HG02870 (cell line): ENCODE measurements at regions not wholly inside any gene's neighbourhood (a gene's known extent, or its start where the extent isn't known, plus 50 kb on each side); places are given as distances from the start of the nearest gene placed in this dataset.

Experiments
- ATAC-seq: cut with Tn5 transposase; IDR thresholded peaks from one replicate; pipeline ENCODE4 v1.9.1; 2021; ENCODE audit warnings: mild to moderate bottlenecking, moderate library complexity; ENCODE audit not compliant: unreplicated experiment

DNA sequence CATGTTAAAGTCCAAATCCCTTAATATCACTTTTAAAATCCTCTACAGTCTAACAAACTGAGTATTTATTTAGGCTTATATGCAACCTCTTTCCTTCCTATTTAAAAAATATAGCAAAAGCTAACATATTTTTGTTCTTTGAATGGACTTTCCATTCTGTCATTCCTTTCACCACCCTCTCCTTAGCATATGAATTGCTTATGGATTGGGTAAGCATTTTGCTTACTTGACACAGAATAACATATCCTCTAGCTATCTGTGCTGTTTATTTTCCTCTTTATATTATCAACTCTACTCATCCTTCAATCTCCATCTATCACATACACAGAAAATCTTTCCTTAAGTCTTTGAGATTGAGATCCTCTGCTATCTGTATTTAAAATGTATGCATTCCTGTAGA, 206.1 kb upstream of the NEIL3 start:
- no peak for ATAC-seq

DNA sequence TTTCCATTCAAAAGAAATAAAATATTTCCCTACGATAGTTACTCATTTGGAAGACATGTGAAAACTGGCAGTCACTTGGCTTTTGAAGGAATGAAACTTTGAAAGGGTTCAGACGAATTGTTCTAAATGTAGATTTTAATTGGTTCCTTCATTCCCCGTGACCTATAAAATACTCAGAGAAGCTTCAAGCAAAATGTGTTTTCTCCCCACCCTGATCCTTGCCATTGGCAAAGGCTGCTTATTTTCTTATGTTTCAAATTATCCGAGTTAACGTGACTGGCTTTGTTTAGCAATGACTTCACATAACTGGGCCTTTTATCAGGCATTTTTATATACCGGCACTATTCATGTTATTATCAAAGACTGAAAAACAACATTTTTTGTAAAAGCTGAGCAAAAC, 204.1 kb upstream of the NEIL3 start:
- no peak for ATAC-seq

DNA sequence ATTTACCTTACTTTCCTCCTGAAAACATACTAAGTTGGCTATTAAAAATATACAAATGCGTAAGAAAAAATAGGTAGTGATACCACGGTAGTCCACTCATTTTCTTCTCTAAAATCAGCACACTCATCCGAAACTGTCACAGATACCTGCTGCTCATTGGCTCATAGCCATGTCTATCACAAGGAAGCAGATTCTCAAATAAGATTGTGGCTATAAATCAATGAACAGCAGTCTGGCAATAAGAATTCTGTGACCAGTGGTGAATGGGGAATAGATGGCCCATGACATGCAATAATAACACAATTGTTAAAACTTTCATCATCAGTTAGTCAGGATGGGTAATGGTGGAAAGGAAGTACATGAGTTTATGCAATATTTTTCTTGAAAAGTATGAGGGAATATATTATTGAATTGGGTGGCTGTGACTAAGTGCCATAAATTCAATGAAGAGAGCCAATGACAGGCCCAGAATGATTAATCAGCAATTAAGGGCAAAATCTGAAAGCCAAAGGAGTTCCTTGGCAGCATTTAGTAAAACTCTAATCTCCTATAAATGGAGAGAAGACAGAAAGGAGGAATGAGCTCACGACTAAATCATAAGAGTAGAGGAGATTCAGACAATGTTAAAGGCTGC, 202.3 kb upstream of the NEIL3 start:
- no peak for ATAC-seq

DNA sequence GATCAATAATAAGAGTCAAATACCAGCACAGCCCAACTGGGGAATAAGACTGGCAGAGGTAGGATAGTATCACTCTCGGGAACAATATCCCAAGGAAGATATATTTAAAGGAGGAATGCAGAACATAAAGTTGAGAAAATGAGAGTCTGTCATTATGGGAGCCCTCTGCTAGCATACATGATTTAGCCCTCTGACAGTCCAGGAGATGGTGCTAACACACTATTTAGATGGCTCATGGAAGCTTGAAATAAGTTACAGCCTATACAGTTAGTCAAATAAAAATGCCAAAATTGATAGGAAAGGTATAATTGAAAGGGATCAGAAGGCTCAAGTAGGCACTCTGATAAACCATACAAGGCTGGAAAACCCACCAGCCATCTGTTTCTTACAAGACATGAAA, 201.0 kb upstream of the NEIL3 start:
- ATAC-seq, result no peak

DNA sequence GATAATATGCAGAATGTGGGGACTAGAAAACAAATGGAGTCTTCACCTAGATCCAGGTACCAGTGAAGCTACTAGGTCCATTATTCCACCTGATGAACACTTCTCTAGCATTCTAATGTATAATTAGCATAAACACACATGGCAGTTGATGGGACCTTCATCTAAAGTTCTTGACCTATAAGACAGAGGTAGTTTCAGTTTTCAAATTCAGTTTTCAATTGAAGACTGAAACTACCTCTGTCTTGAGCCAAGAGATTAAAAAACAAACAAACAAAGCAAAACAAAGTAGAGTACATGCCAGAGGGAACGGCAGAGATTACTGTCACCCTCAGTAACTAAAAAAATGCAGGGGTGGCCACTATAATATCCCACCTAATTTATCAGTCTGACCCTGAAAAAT, 199.9 kb upstream of the NEIL3 start:
- no peak for ATAC-seq

DNA sequence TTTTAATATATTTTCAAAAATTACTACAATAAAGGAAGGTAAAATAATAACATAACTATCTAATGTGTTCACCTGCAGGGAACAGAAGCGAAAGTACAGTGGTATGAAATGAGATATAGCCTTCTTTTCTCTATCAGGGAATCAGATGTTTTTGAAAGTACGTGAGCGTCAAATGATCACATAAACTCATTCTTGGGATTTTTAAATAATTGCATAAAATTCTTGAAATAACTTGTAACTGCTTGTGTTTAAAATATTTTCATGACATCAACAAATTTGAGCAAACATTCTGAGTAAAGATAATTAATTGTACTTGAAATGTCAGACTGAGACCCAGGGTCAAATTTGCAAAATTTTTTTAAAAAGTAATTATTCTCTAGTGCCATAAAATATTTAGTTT, 193.5 kb upstream of the NEIL3 start:
- ATAC-seq, result no peak

DNA sequence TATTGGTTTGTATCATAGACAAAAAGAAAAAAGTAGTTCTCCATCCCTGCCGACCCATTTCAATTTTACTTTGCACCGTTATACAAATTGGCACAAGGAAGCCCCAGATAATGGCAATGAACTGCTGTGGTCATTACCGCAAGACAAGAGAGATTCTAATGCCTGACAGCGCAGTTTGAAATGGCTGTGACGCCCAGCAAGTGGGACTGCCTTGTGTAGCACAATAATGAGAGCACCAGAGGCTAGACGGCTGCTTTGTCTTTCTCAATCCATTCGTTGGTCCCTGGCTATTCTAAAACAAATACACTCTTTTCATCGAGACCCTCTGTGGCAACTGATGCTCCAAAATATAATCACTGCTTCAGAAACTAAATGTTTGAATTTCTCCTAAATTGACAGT, 192.4 kb upstream of the NEIL3 start:
- ATAC-seq, result no peak

DNA sequence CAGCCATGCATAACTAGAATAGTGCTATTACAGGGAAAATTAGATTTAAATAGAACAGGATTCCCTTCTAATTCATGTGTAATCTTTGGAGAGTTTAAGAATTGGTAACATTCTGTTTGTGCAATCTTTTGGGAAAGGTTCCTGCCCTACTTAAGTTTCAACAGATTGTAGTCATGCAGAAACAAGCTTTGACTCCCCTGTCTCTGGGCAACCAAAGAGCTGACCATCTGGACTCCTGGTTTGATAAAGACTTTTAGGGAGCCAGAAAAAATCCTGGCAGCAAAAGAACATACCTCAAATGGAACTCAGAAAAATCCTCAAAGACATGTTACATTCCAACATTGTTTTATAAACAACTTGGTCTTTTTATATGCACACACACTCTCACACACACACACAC, 191.1 kb upstream of the NEIL3 start:
- no peak for ATAC-seq

DNA sequence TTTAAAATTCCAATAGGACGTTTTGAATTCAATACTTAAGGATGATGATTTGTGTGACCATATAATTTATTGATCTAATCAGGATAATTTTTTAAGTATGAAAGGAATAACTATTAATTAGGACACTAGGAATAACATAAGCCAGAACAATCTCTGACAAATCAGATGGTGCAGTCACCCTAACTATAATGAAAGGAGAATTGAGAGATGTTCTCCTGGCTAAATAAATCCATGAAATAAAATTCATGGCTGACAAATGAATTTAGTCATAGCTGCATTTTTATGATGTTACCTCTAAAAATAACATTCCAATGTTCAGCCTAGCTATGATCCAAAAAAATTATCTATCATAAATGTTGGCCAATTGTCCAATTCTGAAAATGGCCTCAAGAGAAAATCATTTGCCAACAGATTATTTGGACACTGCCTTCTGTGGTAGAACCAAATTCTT, 190.6 kb upstream of the NEIL3 start:
- ATAC-seq, result no peak

DNA sequence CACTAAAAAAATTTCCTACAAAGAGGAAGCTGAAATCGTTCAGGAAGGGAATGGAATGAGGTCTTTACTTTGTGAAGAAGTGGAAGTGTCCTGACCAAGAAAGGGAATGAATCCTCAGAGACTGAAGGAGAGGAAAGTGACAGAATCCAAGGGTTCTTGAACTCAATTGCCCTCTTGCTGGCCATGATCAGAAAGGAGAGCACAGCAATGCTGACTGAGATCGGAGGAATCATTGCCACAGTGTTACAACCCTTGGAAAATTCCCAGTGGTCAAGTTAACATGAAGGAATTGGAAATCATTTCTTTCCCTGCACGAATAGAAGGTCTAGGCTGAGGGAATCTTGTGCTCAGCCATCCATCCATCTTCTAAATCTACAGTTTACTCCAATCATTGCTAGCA, 190.0 kb upstream of the NEIL3 start:
- ATAC-seq, result no peak

DNA sequence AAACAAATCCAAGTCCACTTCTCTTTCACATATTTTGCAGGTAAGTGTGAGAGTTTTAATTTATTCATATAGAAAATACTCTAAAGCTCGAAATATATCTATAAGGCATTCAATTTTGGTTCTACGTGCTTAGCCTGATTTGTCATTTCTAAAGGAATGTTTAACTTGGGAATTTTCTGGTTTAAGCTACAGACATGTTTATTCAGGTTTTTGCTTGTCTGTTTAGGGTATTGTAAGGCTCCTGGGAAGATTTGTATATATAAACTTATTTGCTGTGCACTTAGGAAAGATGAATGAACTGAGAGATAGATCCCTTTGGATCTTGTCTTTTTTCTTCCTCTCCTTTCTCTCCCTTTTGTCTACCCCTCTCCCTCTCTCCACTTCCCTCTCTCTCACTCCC, 185.9 kb upstream of the NEIL3 start:
- no peak for ATAC-seq

DNA sequence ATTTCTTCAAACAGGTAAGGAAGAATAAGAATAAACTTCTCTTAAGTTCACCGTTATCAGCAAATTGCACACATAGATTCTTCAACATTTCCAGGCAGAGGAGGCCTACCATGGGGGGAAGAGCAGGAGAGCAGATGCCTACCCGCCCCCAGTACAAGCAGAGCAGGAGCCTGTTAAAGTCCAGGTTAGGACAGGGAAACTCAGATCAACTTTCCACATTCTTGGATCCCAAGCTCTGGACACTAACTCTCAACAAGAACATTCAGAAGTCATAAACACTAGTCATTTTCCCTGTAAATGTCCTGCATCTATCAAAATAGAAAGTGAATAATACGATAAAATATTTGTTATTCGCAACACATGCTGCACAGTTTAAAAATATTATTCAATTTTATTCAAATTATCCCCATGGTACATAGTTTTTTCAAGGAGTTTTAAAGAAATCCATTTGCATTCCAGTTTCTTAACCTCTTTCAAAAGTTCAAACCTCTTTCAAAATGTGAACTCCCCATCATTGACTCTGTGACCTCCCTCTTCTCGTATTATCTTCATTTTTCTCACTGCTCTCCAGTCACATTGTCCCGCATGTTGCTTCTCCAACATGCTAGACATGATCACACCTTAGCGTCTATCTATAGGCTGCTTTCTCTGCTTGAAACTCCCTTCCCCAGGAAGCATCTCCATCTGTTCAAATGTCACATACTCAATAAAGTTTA, 185.2 kb upstream of the NEIL3 start:
- no peak for ATAC-seq

DNA sequence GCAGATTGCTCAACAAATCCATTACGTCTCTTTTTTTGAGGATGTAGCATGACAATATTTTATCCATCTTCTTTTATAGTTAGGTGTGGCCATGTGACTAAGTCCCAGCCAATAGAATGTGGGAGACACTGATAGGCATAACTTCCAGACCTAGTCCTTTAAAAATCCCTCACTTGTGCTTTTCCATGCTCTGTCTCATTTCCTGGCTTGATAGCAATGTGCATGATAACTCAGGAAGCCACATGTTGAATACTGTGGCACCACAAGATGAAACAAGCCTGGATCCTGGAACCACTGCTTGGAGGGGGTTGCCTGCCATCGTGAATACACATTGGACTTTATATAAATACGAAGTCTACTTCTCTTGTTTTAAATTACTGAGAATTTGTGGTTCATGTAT, 184.0 kb upstream of the NEIL3 start:
- no peak for ATAC-seq

DNA sequence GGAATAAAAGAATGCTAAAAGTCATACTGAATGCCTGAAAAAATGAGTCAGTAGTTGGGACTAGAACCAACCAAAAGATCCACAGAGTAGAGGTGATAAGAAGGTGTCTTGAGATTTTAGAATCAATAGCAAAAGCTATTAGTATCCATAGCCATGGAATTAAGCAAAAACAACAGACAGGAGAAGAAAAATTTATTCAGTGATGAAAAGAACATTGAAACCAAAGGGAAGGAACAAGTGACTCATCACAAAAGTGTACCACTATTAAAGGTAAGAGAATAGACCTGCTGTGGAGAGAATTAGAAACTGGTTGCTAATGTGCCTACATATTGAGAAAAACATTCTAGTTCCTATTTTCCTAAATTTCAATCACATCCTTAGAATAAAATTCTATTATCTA, 182.0 kb upstream of the NEIL3 start:
- no peak for ATAC-seq

DNA sequence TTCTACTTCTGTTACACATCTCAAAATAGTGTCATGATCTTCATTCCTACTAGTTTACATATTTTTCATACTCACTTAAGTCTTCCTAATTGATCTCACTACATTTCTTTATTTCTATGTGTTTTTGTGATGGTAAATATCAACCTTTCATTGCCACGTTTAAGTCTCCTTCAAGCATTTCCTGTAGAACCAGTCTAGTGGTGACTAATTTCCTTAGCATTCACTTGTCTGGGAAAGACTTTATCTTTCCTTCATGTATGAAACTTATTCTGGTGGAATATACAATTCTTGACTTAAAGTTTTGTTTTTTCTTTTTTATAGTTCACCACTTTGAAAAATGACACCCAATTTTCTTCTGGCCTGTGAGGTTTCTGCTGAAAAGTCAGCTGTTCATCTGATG, 181.4 kb upstream of the NEIL3 start:
- ATAC-seq, result no peak

DNA sequence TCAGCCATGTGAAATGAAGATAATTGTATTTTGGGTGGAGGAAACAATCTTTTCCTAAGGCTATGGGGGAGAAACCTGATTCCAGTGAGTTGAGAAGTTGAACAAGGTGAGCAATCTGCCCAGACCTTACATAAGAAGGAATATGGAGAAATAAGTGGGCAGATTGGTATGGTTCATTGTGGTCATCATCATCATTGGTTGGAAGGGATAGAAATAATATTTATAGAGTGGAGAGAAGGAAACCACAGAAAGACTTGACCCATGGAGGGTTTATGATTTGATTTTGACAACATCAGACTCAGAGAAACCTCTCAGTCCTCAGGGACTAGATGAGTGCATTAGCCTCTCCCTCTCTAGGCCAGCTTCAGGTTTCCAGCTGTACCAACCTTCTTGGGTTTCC, 177.9 kb upstream of the NEIL3 start:
- ATAC-seq, result no peak

DNA sequence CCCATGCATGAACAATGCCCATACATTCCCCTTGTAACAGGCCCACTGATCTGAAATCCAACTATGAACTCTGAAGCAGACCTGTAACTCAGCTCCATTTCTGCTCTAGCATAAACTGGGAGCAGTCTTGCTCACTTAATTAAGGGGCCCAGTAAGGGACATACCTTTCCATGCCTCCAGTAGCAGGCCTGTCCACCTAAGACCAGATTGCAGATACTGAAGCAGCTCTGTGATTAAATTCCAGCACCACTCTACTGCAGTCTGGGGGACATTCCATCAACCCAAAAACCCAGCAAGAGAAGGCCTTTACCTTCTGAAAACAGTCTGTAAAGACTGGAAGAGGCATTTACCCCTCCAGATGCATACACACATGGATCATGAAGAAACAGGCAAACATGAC, 162.0 kb upstream of the NEIL3 start:
- no peak for ATAC-seq

DNA sequence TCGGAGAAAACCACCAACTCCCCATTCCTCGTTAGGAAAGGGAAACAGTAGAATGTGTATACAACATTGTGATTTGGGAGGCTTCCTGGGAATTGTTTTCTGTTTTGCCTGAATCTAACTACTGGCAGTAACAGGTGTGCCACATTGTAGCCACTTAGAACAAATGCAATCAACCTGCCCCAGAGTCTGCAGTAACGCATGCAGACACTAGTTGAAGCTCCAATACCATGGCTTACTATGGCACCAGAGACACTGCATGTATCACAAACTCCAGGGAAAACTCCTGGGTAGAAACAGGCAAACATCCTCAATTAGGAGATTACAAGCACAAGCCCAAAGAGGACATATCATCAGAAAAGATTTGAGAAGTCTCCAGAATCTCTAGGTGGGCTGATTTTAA, 154.2 kb upstream of the NEIL3 start:
- ATAC-seq, result no peak

DNA sequence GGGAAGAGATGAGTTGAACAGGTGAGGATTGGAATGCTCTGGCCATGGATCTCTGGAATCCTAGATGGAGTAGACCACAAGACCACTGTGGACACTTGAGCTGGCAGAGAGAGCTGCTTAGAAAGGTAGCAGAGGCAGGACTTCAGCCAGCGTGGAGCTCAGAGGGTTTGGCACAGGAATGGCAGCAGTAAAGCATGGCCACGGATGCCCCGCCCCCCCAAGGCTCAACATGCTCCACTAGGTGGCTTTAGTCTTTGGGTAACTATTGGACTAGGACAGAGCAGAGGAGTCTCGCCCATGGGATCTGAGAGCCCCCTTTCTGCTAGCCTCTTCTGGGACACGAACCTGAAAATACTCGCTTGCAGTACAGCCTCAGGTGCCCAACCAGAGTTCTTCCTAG, 150.1 kb upstream of the NEIL3 start:
- no peak for ATAC-seq

DNA sequence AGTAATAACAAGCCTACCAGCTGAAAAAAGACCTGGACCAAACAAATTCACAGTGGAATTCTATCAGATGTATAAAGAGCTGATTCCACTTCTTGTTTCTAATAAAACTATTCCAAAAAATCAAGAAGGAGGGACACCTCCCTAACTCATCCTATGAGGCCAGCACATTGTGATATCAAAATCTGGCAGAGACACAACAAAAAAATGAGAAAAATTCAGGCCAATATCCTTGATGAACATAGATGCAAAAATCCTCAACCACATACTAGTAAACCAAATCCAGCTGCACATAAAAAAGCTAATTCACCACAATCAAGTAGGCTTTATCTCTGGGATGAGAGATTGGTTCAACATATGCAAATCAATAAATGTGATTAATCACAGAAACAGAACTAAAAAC, 147.9 kb upstream of the NEIL3 start:
- ATAC-seq, result no peak

DNA sequence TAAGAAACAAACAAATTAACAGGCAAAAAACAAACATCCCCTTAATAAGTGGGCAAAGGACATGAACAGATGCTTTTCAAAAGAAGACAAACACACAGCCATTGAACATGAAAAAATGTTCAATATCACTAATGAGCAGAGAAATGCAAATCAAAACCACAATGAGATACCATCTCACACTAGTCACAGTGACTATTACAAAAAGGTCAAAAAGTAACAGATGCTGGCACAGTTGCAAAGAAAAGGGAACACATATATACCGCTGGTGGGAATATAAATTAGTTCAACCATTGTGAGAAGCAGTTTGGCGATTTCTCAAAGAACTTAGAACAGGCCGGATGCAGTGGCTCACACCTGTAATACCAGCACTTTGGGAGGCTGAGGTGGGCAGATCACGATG, 146.1 kb upstream of the NEIL3 start:
- ATAC-seq, result no peak

DNA sequence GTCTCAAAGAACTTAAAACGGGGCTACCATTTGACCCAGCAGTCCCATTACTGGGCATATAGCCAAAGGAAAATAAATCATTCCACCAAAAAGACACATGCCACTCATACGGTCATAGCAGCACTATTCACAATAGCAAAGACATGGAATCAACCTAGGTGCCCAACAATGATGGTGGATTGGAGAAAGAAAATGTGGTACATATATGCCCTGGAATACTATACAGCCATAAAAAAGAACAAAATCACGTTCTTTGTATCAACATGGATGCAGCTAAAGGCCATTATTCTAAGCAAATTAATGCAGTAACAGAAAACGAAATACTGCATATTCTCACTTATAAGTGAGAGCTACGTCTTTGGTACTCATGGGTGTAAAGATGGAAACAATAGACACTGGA, 138.1 kb upstream of the NEIL3 start:
- no peak for ATAC-seq

DNA sequence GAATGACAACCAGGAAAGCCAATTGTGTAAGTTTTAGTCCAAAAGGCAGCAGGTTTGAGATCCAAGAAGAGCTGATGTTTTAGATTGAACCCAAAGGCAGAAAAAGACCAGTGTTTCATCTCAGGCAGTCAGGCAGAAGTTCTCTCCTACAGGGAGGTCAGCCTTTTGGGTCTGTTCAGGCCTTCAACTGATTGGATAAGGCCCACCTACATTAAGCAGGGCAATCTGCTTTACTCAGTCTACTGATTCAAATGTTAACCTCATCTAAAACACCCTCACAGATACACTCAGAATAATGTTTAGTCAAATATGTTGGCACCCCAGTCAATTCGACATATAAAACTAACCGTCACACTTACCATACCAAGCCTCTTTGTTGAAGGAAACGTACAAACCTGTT, 134.2 kb upstream of the NEIL3 start:
- ATAC-seq, result no peak
